ENCODE measurements at regions not wholly inside any gene's neighbourhood (a gene's known extent, or its start where the extent isn't known, plus 50 kb on each side); places are given as distances from the start of the nearest gene placed in this dataset.

DNA sequence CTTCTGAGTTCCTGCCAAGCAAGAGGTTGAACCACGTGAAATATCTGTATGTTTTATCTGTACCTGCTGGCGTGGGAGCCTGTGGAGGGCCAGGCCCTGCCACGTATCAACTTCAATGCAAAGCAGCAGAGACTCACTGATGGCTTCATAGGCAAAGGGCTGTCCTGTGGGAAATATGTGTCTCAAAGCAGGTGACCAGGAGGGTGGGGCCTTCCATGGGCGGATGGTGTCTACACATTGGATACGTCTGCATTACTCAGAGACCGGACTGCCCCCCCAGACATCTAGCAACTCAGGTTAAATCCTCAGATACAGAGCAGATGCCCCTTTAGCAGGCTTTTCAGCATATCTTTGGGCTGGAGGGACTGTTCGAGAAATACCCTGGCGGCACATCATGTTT, 210.8 kb upstream of the C1orf174 start:
- H3K36me3 ChIP-seq (ENCODE audit: insufficient read depth, low read length) = no peaks in the 10 kb centered on the region
- no peak for DNase-seq (ENCODE audit: low read depth, low spot score)
- H3K4me3 ChIP-seq = no peak overlapping the region
- TF ChIP-seq FOXP2 (optimal IDR thresholded peaks at IDR 0.05; ENCODE audit: control extremely low read depth, extremely low read length, insufficient read depth) = no peak
- no peak for TF ChIP-seq EZH2 (IDR thresholded peaks at IDR 0.05)
- TF ChIP-seq POLR2AphosphoS5 (IDR thresholded peaks at IDR 0.05; ENCODE audit: borderline replicate concordance, low read depth, low read length) = no peak
- H3K9me3 ChIP-seq (ENCODE audit: low read depth, low read length) = no peaks in the 10 kb centered on the region
- H3K9ac ChIP-seq (ENCODE audit: insufficient read length) = no peak overlapping the region
- H3K27ac ChIP-seq = no peak overlapping the region

DNA sequence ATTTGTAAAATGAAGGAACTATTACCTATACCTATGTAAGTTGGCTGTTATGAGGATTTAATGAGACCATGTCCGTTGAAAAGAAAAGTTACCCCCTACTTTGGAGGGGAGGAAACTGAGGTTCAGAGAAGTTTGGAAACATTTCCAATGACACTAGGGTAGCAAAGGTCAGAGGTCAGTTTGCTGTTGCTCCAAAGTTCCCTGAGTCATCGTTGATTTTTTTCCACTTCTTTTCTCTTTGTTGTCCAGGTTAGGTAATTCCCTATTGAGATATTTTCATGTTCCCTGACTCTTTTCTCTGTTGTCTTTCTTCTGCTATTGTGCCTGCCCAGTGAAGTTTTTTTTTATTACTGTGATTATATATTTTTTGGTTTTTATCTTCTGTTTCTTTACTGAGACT, 213.8 kb upstream of the C1orf174 start:
- no peak overlapping the region for H3K4me3 ChIP-seq
- no peak overlapping the region for H3K9ac ChIP-seq (ENCODE audit: insufficient read length)
- H3K9me3 ChIP-seq (ENCODE audit: low read depth, low read length) = no peaks in the 10 kb centered on the region
- TF ChIP-seq POLR2AphosphoS5 (IDR thresholded peaks at IDR 0.05; ENCODE audit: borderline replicate concordance, low read depth, low read length) (no peak), FOXP2 (optimal IDR thresholded peaks at IDR 0.05; ENCODE audit: control extremely low read depth, extremely low read length, insufficient read depth) (no peak), EZH2 (IDR thresholded peaks at IDR 0.05) (no peak)
- no peaks in the 10 kb centered on the region for H3K36me3 ChIP-seq (ENCODE audit: insufficient read depth, low read length)
- no peak for DNase-seq (ENCODE audit: low read depth, low spot score)
- H3K27ac ChIP-seq = no peak overlapping the region

DNA sequence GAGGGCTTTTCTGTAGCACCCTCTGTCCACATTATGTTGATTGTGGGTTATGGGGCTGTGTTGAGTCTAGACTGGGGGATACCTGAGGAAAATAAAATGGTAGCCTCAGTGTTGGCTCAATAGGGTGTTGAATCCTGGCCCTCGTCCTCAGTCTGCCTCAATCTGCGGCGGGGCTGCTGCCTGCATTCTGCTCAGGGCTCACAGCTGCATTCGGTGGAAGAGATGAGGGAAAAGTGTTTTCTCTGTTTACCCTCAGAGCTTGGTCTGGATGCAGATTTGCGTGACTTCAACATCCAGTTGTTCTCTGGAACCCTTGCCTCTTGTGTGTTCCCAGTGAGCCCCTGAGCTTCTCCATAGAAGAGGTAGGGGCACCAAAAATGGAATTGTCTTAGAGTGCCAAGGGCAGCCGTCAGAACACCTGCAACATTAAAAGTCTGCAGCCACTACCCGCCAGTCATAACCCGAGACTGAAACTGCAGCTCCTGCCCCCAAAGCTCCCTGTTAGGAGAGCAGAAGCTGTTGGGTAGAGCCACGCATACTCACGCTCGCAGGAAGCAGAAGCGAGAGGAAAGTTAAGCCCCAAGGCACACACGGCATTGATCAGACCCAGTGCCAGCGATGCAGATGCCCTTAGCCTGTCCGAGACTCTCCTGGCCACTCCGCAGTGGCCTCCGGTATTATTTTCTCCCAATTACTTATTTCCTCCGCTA, 215.3 kb upstream of the C1orf174 start:
- H3K4me3 ChIP-seq = no peak overlapping the region
- no peak for TF ChIP-seq EZH2 (IDR thresholded peaks at IDR 0.05)
- no peak for TF ChIP-seq FOXP2 (optimal IDR thresholded peaks at IDR 0.05; ENCODE audit: control extremely low read depth, extremely low read length, insufficient read depth)
- no peak for TF ChIP-seq POLR2AphosphoS5 (IDR thresholded peaks at IDR 0.05; ENCODE audit: borderline replicate concordance, low read depth, low read length)
- H3K27ac ChIP-seq = no peak overlapping the region
- no peak overlapping the region for H3K9ac ChIP-seq (ENCODE audit: insufficient read length)
- no peaks in the 10 kb centered on the region for H3K9me3 ChIP-seq (ENCODE audit: low read depth, low read length)
- no peak for DNase-seq (ENCODE audit: low read depth, low spot score)
- no peaks in the 10 kb centered on the region for H3K36me3 ChIP-seq (ENCODE audit: insufficient read depth, low read length)

DNA sequence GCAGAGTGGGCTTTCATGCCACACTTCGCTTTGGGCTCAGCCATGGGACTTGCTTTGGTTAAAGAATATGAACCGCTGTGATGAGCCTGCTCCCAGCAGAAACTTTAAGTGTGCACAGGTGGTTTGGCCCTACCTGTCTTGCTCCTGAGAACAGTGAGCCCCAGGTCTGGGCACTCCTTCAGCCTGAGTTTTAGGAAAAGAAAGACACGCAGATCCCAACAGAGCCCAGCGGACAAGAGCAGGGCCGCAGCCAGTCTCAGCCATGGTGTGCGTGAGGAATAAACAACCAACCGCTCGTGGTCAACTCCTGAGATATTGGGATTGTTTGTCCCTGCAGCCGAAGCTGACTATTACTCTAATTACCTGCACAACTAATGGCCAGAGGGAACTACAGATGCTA, 217.1 kb upstream of the C1orf174 start:
- TF ChIP-seq FOXP2 (optimal IDR thresholded peaks at IDR 0.05; ENCODE audit: control extremely low read depth, extremely low read length, insufficient read depth) (no peak), POLR2AphosphoS5 (IDR thresholded peaks at IDR 0.05; ENCODE audit: borderline replicate concordance, low read depth, low read length) (no peak), EZH2 (IDR thresholded peaks at IDR 0.05) (no peak)
- no peaks in the 10 kb centered on the region for H3K9me3 ChIP-seq (ENCODE audit: low read depth, low read length)
- no peak for DNase-seq (ENCODE audit: low read depth, low spot score)
- no peak overlapping the region for H3K27ac ChIP-seq
- no peak overlapping the region for H3K4me3 ChIP-seq
- H3K36me3 ChIP-seq (ENCODE audit: insufficient read depth, low read length) = no peaks in the 10 kb centered on the region
- no peak overlapping the region for H3K9ac ChIP-seq (ENCODE audit: insufficient read length)

DNA sequence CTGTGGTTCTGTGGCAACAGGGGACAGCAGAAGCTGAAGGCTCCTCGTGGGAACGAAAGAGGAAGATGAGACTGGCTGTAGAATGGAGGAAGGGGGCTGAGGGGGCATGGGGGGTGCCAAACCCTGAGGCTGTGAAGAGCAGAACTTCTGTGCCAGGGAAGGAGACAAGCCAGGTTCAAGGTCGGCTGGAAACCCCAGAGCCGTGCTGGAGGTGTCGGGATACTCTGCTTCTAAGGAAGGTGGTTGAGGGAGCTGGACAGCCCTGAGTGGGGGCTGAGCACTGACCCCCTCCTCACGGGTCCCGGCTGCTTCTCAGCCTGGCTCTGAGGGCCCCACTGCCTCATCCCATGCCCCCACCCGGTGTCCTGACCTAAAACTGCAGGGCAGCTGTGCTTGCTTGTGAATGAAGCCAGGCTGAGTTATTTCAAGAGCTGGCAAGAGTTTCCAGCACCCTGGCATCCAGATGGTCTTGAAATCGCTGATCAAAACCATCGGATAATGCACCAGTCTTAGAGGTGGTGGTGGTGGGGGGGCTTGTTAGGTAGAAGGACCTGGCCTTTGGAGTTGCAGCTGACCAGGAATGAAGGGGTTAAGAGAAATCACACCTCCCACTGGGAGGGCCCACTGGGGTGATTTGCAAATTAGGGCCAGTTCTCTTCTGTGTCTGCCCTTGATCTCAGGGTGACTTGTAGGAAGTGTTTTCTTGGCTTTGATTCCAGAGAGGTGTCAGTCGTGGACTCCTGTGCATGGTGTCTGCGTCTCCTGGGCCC, 218.9 kb upstream of the C1orf174 start:
- DNase-seq (ENCODE audit: low read depth, low spot score) = no peak
- Histone ChIP-seq H3K9ac (ENCODE audit: insufficient read length) (no peak overlapping the region), H3K9me3 (ENCODE audit: low read depth, low read length) (no peaks in the 10 kb centered on the region)

DNA sequence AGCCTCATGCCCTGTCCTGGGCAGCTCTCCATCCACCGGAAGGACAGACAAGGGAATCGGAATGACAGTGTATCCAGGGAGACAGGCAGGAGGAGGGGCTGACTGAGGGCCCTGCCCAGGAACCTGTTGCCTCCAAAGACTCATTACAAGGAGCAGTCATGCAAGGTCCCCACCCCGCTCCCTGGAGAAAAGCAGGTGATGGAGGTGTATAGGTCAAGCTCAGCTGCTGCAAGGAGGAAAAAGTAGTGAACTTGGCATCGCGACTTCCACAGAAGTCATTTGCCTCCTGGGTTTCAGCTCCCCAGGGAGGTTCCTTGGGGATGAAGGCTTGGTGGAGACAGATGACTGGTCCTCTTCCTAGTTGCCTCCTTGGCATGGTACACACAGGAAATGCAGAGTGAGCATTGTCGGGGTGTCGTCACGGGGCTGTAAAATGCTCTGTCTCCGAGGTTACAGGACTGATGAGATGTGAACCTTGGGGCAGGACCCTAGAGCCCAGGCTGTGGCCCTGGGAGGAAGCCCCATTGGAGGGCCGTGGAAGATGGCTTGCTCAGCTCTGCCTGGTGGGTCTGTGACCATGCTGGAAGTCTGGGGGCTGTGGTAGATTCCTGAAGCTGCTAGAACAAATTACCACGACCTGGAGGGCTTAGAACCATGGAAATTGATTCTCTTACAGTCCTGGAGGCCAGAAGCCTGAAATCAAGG, 219.6 kb upstream of the C1orf174 start:
- H3K9me3 ChIP-seq (ENCODE audit: low read depth, low read length) = no peaks in the 10 kb centered on the region

More for the DNA sequence above, 218.9 kb upstream of the C1orf174 start:
- no peak overlapping the region for H3K27ac ChIP-seq
- no peak for TF ChIP-seq POLR2AphosphoS5 (IDR thresholded peaks at IDR 0.05; ENCODE audit: borderline replicate concordance, low read depth, low read length)
- TF ChIP-seq EZH2 (IDR thresholded peaks at IDR 0.05) = no peak
- H3K4me3 ChIP-seq = no peak overlapping the region
- no peaks in the 10 kb centered on the region for H3K36me3 ChIP-seq (ENCODE audit: insufficient read depth, low read length)

DNA sequence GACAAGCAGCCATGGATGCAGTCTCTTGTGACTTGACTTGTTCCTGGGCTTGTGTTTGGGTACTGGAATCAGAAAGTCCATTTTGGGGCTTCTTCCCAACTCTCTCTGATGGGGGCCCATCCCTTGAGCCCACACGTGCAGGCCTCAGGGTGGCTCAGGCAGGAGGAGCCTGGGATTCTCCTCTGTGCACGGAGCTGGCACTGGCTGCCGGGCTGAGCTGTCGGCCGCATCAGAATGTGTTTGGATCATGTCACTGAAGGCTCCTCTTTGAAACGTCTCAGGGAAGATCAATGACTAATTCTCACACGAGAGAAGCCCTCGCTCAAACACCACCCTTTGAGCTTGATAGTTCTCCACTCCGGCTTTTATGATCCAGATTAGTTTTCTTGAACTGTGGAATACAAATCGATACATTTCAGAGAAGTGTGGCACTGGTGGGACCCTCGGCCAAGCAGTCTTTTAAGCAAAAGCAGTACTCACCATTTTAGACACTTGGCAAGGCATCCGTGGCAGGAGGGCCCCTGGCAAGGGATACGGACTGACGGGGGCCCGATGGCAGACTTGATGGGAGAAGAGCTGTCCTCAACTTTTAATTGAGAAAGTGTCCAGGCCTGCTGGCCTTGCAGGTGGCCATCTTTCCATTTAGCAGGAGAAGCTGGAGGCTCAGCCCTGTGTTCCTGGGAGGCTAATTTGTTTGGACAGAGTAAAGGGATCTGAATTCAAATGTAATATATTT, 220.7 kb upstream of the C1orf174 start:
- Histone ChIP-seq H3K9ac (ENCODE audit: insufficient read length) (no peak overlapping the region), H3K9me3 (ENCODE audit: low read depth, low read length) (no peaks in the 10 kb centered on the region), H3K4me3 (no peak overlapping the region), H3K36me3 (ENCODE audit: insufficient read depth, low read length) (no peaks in the 10 kb centered on the region), H3K27ac (no peak overlapping the region)
- no peak for DNase-seq (ENCODE audit: low read depth, low spot score)
- TF ChIP-seq POLR2AphosphoS5 (IDR thresholded peaks at IDR 0.05; ENCODE audit: borderline replicate concordance, low read depth, low read length) (no peak), EZH2 (IDR thresholded peaks at IDR 0.05) (no peak), FOXP2 (optimal IDR thresholded peaks at IDR 0.05; ENCODE audit: control extremely low read depth, extremely low read length, insufficient read depth) (no peak)

More for the DNA sequence above, 219.6 kb upstream of the C1orf174 start:
- no peak for TF ChIP-seq FOXP2 (optimal IDR thresholded peaks at IDR 0.05; ENCODE audit: control extremely low read depth, extremely low read length, insufficient read depth)
- no peak for TF ChIP-seq POLR2AphosphoS5 (IDR thresholded peaks at IDR 0.05; ENCODE audit: borderline replicate concordance, low read depth, low read length)
- TF ChIP-seq EZH2 (IDR thresholded peaks at IDR 0.05) = no peak
- no peak for DNase-seq (ENCODE audit: low read depth, low spot score)
- Histone ChIP-seq H3K27ac (no peak overlapping the region), H3K9ac (ENCODE audit: insufficient read length) (no peak overlapping the region), H3K4me3 (no peak overlapping the region), H3K36me3 (ENCODE audit: insufficient read depth, low read length) (no peaks in the 10 kb centered on the region)

DNA sequence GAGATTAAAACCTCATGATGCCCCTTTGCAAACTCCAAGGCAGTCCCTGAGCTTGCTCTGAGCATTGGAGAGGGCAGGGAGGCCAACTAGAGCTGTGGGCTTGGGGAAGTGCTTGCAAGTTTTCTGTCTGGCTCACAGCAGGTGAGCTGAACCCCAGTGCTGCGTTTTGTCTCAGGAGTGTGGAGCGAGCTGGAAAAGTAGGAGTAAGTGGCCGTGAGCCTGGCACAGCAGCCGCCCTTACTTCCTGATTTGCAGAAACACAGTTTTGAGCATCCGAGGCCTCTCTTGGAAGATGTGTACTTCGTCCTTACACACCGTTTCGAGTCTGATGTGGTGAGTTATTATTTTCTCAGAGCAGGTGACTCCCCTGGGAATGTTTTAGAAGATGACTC, 221.2 kb upstream of the C1orf174 start:
- H3K4me3 ChIP-seq = no peak overlapping the region
- no peak for DNase-seq (ENCODE audit: low read depth, low spot score)
- H3K9me3 ChIP-seq (ENCODE audit: low read depth, low read length) = no peaks in the 10 kb centered on the region
- H3K27ac ChIP-seq = no peak overlapping the region
- no peak overlapping the region for H3K9ac ChIP-seq (ENCODE audit: insufficient read length)
- H3K36me3 ChIP-seq (ENCODE audit: insufficient read depth, low read length) = no peaks in the 10 kb centered on the region
- no peak for TF ChIP-seq POLR2AphosphoS5 (IDR thresholded peaks at IDR 0.05; ENCODE audit: borderline replicate concordance, low read depth, low read length)
- no peak for TF ChIP-seq FOXP2 (optimal IDR thresholded peaks at IDR 0.05; ENCODE audit: control extremely low read depth, extremely low read length, insufficient read depth)
- no peak for TF ChIP-seq EZH2 (IDR thresholded peaks at IDR 0.05)
